Thoracic aorta (tissue), 2 donors: ENCODE measurements at regions not wholly inside any gene's neighbourhood (a gene's known extent, or its start where the extent isn't known, plus 50 kb on each side); places are given as distances from the start of the nearest gene placed in this dataset.

Experiments used
- ATAC-seq: fragments of 150-250 bp; one replicate; pipeline ENCODE4 v1.8.0; 2017; ENCODE audit warnings: low read depth; ENCODE audit not compliant: insufficient number of reproducible peaks, low FRiP score
- DNase-seq: peaks from one replicate; pipeline ENCODE4 v3.0.0-alpha.2; 2020; ENCODE audit warnings: low spot score
- H3K27ac ChIP-seq, 2 donors: fragments of 200-600 bp; sonication (generic); 1 replicate in 1 of 2; 2 replicates in 1 of 2; pipeline ENCODE4 v1.5.1; 2016; ENCODE audit warnings: mild to moderate bottlenecking in 2 of 2, moderate library complexity in 2 of 2
- H3K27me3 ChIP-seq: fragments of 200-600 bp; sonication (generic); replicated peaks from 2 replicates; pipeline ENCODE4 v1.6.0; 2016; ENCODE audit warnings: mild to moderate bottlenecking; ENCODE audit not compliant: insufficient read depth
- H3K36me3 ChIP-seq: fragments of 200-600 bp; sonication (generic); one replicate; pipeline ENCODE4 v1.5.1; 2016
- H3K4me1 ChIP-seq, 2 donors: fragments of 200-600 bp; sonication (generic); 1 replicate in 1 of 2; 2 replicates in 1 of 2; pipeline versions ENCODE4 v1.5.1 to v1.6.0; 2016; ENCODE audit warnings: low read depth in 2 of 2, mild to moderate bottlenecking in 1 of 2; ENCODE audit not compliant: control insufficient read depth in 1 of 2
- H3K4me3 ChIP-seq: fragments of 200-600 bp; sonication (generic); 2 replicates; pipeline ENCODE4 v1.5.1; 2016; ENCODE audit warnings: mild to moderate bottlenecking
- H3K9me3 ChIP-seq: fragments of 200-600 bp; sonication (generic); 2 replicates; pipeline ENCODE4 v1.5.1; 2016
- CTCF ChIP-seq: fragments of 200-600 bp; sonication (generic); IDR thresholded peaks from one replicate; pipeline ENCODE4 v1.5.1; 2019; ENCODE audit warnings: antibody characterized with exemption

DNA sequence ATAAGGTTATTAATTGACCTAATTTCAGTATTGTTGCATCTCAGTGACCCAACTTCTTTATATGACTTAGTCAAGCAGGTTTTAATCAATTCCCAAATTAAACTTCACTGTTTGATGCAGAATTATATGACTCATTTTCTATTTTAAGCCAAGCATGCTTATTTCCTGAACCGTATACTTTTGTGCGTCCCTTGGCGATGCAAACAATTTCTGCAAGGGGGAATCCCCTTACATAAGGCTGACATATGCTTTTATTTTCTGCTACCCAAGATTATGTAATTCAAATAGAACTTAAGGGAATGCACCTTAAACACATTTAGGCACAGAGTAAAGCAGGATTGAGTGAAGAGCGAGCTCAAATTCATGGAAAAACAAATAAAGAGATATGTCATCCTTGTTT lies 303.9 kb downstream of the PDCD6IP start:
- H3K9me3 ChIP-seq = no peaks in the 10 kb centered on the region
- DNase-seq = no peak
- H3K27me3 ChIP-seq = no peaks in the 10 kb centered on the region
- H3K36me3 ChIP-seq = no peaks in the 10 kb centered on the region
- no peak for ATAC-seq
- no peak overlapping the region for H3K27ac ChIP-seq
- H3K4me3 ChIP-seq = no peak overlapping the region
- no peaks in the 10 kb centered on the region for H3K4me1 ChIP-seq
- TF ChIP-seq CTCF = no peak

DNA sequence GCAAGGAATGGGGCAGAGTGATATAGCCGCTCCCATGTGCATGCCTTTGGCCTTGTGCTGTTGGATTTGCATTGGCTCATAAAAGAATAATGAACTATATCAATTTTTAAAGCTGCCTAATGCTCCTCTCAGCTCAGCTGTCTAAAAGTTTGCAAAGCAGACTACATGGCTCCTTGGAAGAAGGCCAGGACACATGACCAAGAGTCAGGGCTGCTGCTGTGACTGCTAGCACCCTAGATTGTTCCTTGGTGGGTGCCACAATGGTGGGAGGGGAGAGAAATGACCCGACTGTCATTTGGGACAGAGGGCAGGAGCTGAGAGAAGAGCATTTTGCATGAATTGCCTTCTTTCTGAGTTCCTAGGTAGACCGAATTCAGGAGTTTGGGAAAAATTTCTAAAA lies 307.9 kb downstream of the PDCD6IP start:
- no peak overlapping the region for H3K4me3 ChIP-seq
- ATAC-seq (no peak), DNase-seq (no peak)
- no peak for TF ChIP-seq CTCF
- no peaks in the 10 kb centered on the region for H3K36me3 ChIP-seq
- H3K27me3 ChIP-seq = no peaks in the 10 kb centered on the region
- H3K27ac ChIP-seq = no peak overlapping the region
- H3K9me3 ChIP-seq = no peaks in the 10 kb centered on the region
- H3K4me1 ChIP-seq = no peaks in the 10 kb centered on the region

DNA sequence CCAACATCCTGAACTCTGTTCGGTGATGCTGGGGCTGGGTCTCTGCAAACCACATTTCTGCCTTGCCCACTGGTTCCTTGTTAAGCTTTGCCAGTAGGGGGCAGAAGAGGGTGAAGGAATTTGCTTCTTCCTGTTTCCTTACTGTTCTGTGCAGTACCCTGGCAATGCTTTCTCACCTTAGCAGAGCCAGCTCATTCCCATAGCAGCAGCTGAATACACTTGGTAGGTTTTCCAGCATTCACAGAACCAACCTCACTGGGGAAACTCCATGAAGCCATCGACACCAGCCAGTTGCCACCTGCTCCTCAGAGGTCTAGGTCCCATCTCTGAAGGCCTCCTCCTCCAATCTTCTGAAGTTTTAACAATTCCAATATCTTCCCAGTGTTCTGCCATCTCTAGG lies 308.4 kb downstream of the PDCD6IP start:
- TF ChIP-seq CTCF = peak; percentile 26
- H3K36me3 ChIP-seq = no peaks in the 10 kb centered on the region
- DNase-seq (no peak), ATAC-seq (no peak)
- no peaks in the 10 kb centered on the region for H3K4me1 ChIP-seq
- H3K4me3 ChIP-seq = no peak overlapping the region
- H3K9me3 ChIP-seq = no peaks in the 10 kb centered on the region
- H3K27ac ChIP-seq = no peak overlapping the region
- H3K27me3 ChIP-seq = no peaks in the 10 kb centered on the region

DNA sequence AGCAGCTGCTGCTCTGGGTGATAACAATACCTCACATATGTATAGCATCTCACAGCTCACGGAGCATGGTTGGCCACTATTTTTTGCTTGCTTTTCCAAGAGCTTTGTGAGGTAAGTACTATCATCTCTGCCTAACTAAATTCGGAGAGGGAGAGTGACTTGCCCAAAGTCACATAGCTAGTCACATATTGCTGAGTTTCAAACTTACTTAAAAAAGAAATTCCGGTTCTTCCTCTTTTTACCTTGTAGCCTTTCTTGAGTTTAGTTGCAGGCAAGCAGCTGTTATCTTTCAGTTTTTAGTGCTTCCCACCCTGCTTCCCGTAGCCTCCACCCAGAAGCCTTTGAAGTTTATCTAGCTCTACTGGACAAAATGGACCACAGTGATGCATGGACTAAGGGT lies 309.2 kb downstream of the PDCD6IP start:
- Histone ChIP-seq H3K4me3 (no peak overlapping the region), H3K4me1 (no peaks in the 10 kb centered on the region), H3K27me3 (no peaks in the 10 kb centered on the region), H3K27ac (no peak overlapping the region), H3K36me3 (no peaks in the 10 kb centered on the region), H3K9me3 (no peaks in the 10 kb centered on the region)
- TF ChIP-seq CTCF = no peak
- DNase-seq (no peak), ATAC-seq (no peak)

GRCh38 chr3:34109021-34109420 lies 310.6 kb downstream of the PDCD6IP start:
- H3K27me3 ChIP-seq = no peaks in the 10 kb centered on the region
- ATAC-seq (no peak), DNase-seq (no peak)
- H3K9me3 ChIP-seq = no peaks in the 10 kb centered on the region
- H3K4me3 ChIP-seq = no peak overlapping the region
- TF ChIP-seq CTCF = no peak
- no peaks in the 10 kb centered on the region for H3K36me3 ChIP-seq
- H3K4me1 ChIP-seq = no peaks in the 10 kb centered on the region
- H3K27ac ChIP-seq = no peak overlapping the region
